K562 (cell line): ENCODE measurements at regions not wholly inside any gene's neighbourhood (a gene's known extent, or its start where the extent isn't known, plus 50 kb on each side); places are given as distances from the start of the nearest gene placed in this dataset.

Experiments used
- ATAC-seq: fragments of 200-7000 bp; cut with Tn5 transposase; 3 replicates; pipeline ENCODE4 v1.9.1; 2020; ENCODE audit warnings: moderate library complexity
- BruUV-seq: library from RNA; stranded (reverse); fragments of 400-500 nt; replicated peaks from 2 replicates; lab custom pipeline; 2021; lab: Mats Ljungman, UMichigan
- CTCF ChIA-PET: fragments of 300-600 bp; formaldehyde crosslinking; extraction: SDS; loops from one replicate; lab custom pipeline; 2021; ENCODE audit warnings: low intra/inter-chr PET ratio; lab: Yijun Ruan, JAX
- POLR2A ChIA-PET: fragments of 300-600, 350-650 bp; sonication (Branson Sonifier 250); formaldehyde crosslinking; extraction: SDS; loops from one replicate; lab custom pipeline; 2021; ENCODE audit warnings: antibody characterized with exemption, inconsistent platforms; lab: Yijun Ruan, JAX
- DNase-seq, 4 experiments: peaks; one replicate each; pipeline versions ENCODE4 v3.0.0 to v3.0.0-alpha.2; 2011 to 2018; ENCODE audit warnings: low spot score in 3 of 4, mixed read lengths in 3 of 4; ENCODE audit errors: extremely low read depth in 1 of 4
- FAIRE-seq: peaks from 2 replicates; lab custom pipeline; 2011; peaks lifted over from hg19 to GRCh38; lab: Jason Lieb, UNC
- H2AFZ ChIP-seq: 2 replicates; pipeline ENCODE4 v1.6.0; 2011; ENCODE audit warnings: low read depth, low read length, control low read depth, inconsistent platforms
- H3K27ac ChIP-seq: fragments of 200-600 bp; 3 replicates; pipeline ENCODE4 v1.8.0; 2011; ENCODE audit warnings: low read depth, mild to moderate bottlenecking, control low read depth, inconsistent platforms, low read length, moderate library complexity, mixed read lengths; ENCODE audit errors: extremely low read depth
- H3K27me3 ChIP-seq, 2 experiments: fragments of 300-600 bp in 1 of 2; 2 replicates in 1 of 2; 3 replicates in 1 of 2; pipeline versions ENCODE4 v1.6.0 to v1.8.0; 2011; ENCODE audit warnings: inconsistent platforms in 2 of 2, low read length in 2 of 2, mild to moderate bottlenecking in 1 of 2, mixed read lengths in 1 of 2, moderate library complexity in 1 of 2; ENCODE audit not compliant: control insufficient read depth in 2 of 2, insufficient read depth in 2 of 2
- H3K36me3 ChIP-seq: fragments of 300-600 bp; 3 replicates; pipeline ENCODE4 v1.8.0; 2011; ENCODE audit warnings: mild to moderate bottlenecking, low read length, inconsistent platforms; ENCODE audit not compliant: control insufficient read depth, insufficient read depth
- H3K4me1 ChIP-seq, 2 experiments: fragments of 200-600 bp in 1 of 2; replicated peaks in 1 of 2; 2 replicates in 1 of 2; 3 replicates in 1 of 2; pipeline versions ENCODE4 v1.5.1 to v1.8.0; 2011; ENCODE audit warnings: inconsistent platforms in 2 of 2, low read length in 2 of 2, mild to moderate bottlenecking in 1 of 2, mixed read lengths in 1 of 2, moderate library complexity in 1 of 2; ENCODE audit not compliant: control insufficient read depth in 2 of 2, insufficient read depth in 2 of 2
- H3K4me2 ChIP-seq: 2 replicates; pipeline ENCODE4 v1.6.1; 2011; ENCODE audit warnings: low read length, control low read depth, inconsistent platforms, mixed read lengths; ENCODE audit not compliant: insufficient read depth
- H3K4me3 ChIP-seq: fragments of 200-600 bp; sonication (generic), shearing (Covaris generic); 2 replicates; pipeline ENCODE4 v1.5.1; 2016; ENCODE audit warnings: control low read depth, inconsistent platforms
- H3K79me2 ChIP-seq: fragments of 200-600 bp; 3 replicates; pipeline ENCODE4 v1.8.0; 2011; ENCODE audit warnings: low read length, inconsistent platforms; ENCODE audit not compliant: control insufficient read depth, insufficient read depth
- H3K9ac ChIP-seq, 2 experiments: 2 replicates each; pipeline versions ENCODE4 v1.6.0 to v1.6.1; 2011; ENCODE audit warnings: low read depth in 2 of 2, low read length in 2 of 2, control low read depth in 1 of 2, inconsistent platforms in 1 of 2, mild to moderate bottlenecking in 1 of 2, mixed read lengths in 1 of 2; ENCODE audit not compliant: insufficient read depth in 1 of 2
- H3K9me1 ChIP-seq: one replicate; pipeline ENCODE4 v1.6.0; 2011; ENCODE audit warnings: inconsistent platforms, mild to moderate bottlenecking, low read length, moderate library complexity; ENCODE audit not compliant: control insufficient read depth, insufficient read depth
- H3K9me3 ChIP-seq: replicated peaks from 2 replicates; pipeline ENCODE4 v1.5.1; 2011; ENCODE audit warnings: low read depth, low read length, inconsistent platforms; ENCODE audit not compliant: control insufficient read depth, insufficient read depth
- H4K20me1 ChIP-seq: replicated peaks from 2 replicates; pipeline ENCODE4 v1.6.1; 2011; ENCODE audit warnings: low read length, inconsistent platforms, mixed read lengths; ENCODE audit not compliant: control insufficient read depth, insufficient read depth
- ADNP ChIP-seq: fragments of 200-800 bp; sonication (Bioruptor generic); IDR thresholded peaks from 2 replicates; pipeline ENCODE4 v1.6.1; 2016; ENCODE audit warnings: missing genetic modification characterization, missing compliant biosample characterization
- BRF1 ChIP-seq: IDR thresholded peaks from 3 replicates; pipeline ENCODE4 v1.6.1; 2011; ENCODE audit warnings: borderline replicate concordance, mild to moderate bottlenecking; ENCODE audit not compliant: insufficient read length; ENCODE audit errors: extremely low read depth
- CXXC5 ChIP-seq: fragments of 250-450 bp; sonication (Bioruptor Pico); IDR thresholded peaks from 2 replicates; pipeline ENCODE4 v1.8.0; 2022; ENCODE audit warnings: inconsistent platforms, mild to moderate bottlenecking, moderate library complexity
- FOS ChIP-seq: IDR thresholded peaks from 3 replicates; pipeline ENCODE4 v1.6.1; 2011; ENCODE audit not compliant: insufficient read length; ENCODE audit errors: extremely low read depth
- FOXJ2 ChIP-seq: fragments of 200-800 bp; sonication (Bioruptor generic); IDR thresholded peaks from 2 replicates; pipeline ENCODE4 v1.6.1; 2016; ENCODE audit warnings: missing genetic modification characterization, missing compliant biosample characterization
- KLF16 ChIP-seq: IDR thresholded peaks from 2 replicates; pipeline ENCODE4 v1.6.1; 2016; ENCODE audit warnings: antibody characterized with exemption
- SAFB2 ChIP-seq: fragments of 200-400 bp; formaldehyde crosslinking; IDR thresholded peaks from 2 replicates; pipeline ENCODE4 v1.6.1; 2018; ENCODE audit warnings: borderline replicate concordance, low read length, low read depth, moderate library complexity; ENCODE audit not compliant: severe bottlenecking
- TRIM28 ChIP-seq: fragments of 450-650 bp; IDR thresholded peaks from 2 replicates; pipeline ENCODE4 v1.6.1; 2017
- ZNF785 ChIP-seq: fragments of 250-450 bp; sonication (Bioruptor Pico); IDR thresholded peaks from 2 replicates; pipeline ENCODE4 v1.4.0; 2020; ENCODE audit warnings: mild to moderate bottlenecking
- WGBS: fragments of 100-300 bp; shearing (Covaris generic); methylation state at CpG from one replicate; pipeline ENCODE4 v1.1.6; 2016; ENCODE audit warnings: low coverage, mixed read lengths; ENCODE audit not compliant: insufficient coverage; ENCODE audit errors: missing lambda C conversion rate; 5-methylcytosine and 5-hydroxymethylcytosine counted together
- in situ Hi-C: fragments of 300-500 bp; cut with MboI; formaldehyde crosslinking; loops from 4 replicates; pipeline ENCODE4 v1.15.0; 2018; ENCODE audit warnings: inconsistent platforms, mixed read lengths
- intact Hi-C: fragments of 100-400 bp; cut with micrococcal nuclease; formaldehyde crosslinking; loops from 2 replicates; pipeline ENCODE4 v1.14.2; 2022
- TF ChIP-seq, protein P1 (sequence below): IDR thresholded peaks from 3 replicates; pipeline ENCODE4 v1.6.1; 2011; ENCODE audit warnings: borderline replicate concordance, mild to moderate bottlenecking, moderate library complexity; ENCODE audit not compliant: insufficient read length; ENCODE audit errors: extremely low read depth
- TF ChIP-seq, protein P2 (sequence below): fragments of 450-650 bp; formaldehyde crosslinking; IDR thresholded peaks from 2 replicates; pipeline ENCODE4 v1.4.0; 2020; ENCODE audit warnings: mild to moderate bottlenecking, mixed read lengths
- TF ChIP-seq, protein P3 (sequence below): fragments of 250-450 bp; sonication (Bioruptor Pico); IDR thresholded peaks from 2 replicates; pipeline ENCODE4 v1.6.1; 2021; ENCODE audit warnings: mild to moderate bottlenecking

DNA sequence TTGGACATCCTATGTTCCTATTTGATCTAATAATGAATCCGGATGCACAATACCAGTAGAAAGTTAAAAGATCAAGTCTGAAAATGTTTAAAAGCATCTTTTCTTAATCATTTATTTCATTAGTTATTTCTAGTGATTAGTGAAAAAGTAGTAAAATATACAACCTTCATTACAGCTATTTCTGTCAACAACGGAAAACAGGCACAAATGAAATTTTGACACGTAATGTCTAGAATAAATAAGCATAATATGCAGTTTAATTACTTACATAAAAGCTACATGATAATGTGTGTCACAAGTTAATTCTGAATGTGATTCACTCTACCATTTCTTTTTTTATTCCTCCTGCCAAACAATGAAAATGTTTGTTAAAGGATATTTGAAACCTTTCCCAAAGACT, 216.1 kb downstream of the MYCN start:
- H3K4me3 ChIP-seq = no peak overlapping the region
- H3K4me2 ChIP-seq = no peak overlapping the region
- H3K36me3 ChIP-seq = no peaks in the 10 kb centered on the region
- H3K27me3 ChIP-seq = no peaks in the 10 kb centered on the region; a peak in 1 of 5 replicates
- in situ Hi-C loops (no loop called here), intact Hi-C loops (no loop called here)
- no peak overlapping the region for H3K9ac ChIP-seq
- ChIA-PET POLR2A (no interaction called here), CTCF (no interaction called here)
- no peak overlapping the region for H3K27ac ChIP-seq
- BruUV-seq = no TSS peak
- ATAC-seq = no peak
- no peak for DNase-seq
- FAIRE-seq = no peak
- 0% methylated on average over 3 of the region's 3 CpGs for WGBS
- no peaks in the 10 kb centered on the region; the same call in 1 of the 2 replicates for H4K20me1 ChIP-seq
- TF ChIP-seq, protein P1, sequence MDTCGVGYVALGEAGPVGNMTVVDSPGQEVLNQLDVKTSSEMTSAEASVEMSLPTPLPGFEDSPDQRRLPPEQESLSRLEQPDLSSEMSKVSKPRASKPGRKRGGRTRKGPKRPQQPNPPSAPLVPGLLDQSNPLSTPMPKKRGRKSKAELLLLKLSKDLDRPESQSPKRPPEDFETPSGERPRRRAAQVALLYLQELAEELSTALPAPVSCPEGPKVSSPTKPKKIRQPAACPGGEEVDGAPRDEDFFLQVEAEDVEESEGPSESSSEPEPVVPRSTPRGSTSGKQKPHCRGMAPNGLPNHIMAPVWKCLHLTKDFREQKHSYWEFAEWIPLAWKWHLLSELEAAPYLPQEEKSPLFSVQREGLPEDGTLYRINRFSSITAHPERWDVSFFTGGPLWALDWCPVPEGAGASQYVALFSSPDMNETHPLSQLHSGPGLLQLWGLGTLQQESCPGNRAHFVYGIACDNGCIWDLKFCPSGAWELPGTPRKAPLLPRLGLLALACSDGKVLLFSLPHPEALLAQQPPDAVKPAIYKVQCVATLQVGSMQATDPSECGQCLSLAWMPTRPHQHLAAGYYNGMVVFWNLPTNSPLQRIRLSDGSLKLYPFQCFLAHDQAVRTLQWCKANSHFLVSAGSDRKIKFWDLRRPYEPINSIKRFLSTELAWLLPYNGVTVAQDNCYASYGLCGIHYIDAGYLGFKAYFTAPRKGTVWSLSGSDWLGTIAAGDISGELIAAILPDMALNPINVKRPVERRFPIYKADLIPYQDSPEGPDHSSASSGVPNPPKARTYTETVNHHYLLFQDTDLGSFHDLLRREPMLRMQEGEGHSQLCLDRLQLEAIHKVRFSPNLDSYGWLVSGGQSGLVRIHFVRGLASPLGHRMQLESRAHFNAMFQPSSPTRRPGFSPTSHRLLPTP = no peak
- no peaks in the 10 kb centered on the region for H3K4me1 ChIP-seq
- H3K9me3 ChIP-seq = no peaks in the 10 kb centered on the region
- H2AFZ ChIP-seq = no peak overlapping the region
- H3K79me2 ChIP-seq = no peaks in the 10 kb centered on the region
- H3K9me1 ChIP-seq = no peaks in the 10 kb centered on the region

DNA sequence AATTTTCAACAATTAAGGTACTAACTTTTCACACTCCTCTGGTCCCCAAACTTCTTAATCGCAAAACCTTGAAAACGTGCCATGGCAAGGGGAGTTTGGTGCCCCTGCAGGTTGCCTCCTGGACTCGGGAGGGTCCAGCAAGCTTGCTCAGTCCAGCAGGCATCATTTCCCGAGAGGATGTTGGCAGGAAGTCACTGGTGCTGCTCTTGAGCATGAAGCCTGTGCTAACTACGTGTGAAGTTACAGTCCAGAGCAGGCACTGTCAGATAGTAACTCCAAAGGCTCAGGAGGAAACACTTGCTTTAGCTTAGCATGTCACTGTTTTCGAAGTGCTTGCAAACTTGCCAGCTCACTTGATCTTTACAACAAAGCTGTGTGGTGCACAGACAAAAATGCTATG, 215.4 kb downstream of the MYCN start:
- Histone ChIP-seq H3K27me3 (no peaks in the 10 kb centered on the region; a peak in 1 of 5 replicates), H3K27ac (no peak overlapping the region), H3K4me3 (no peak overlapping the region), H3K4me2 (no peak overlapping the region), H3K9ac (no peak overlapping the region), H3K9me1 (no peaks in the 10 kb centered on the region), H3K36me3 (no peaks in the 10 kb centered on the region), H2AFZ (no peak overlapping the region), H3K9me3 (no peaks in the 10 kb centered on the region), H3K4me1 (no peaks in the 10 kb centered on the region), H4K20me1 (no peaks in the 10 kb centered on the region; the same call in 1 of the 2 replicates), H3K79me2 (no peaks in the 10 kb centered on the region)
- intact Hi-C loops = no loop called here
- ChIA-PET POLR2A (no interaction called here), CTCF (no interaction called here)
- no peak for DNase-seq
- 0% methylated on average over 6 of the region's 6 CpGs for WGBS
- FAIRE-seq = no peak
- no TSS peak for BruUV-seq
- in situ Hi-C loops = no loop called here
- no peak for ATAC-seq
- no peak for TF ChIP-seq FOXJ2 (tag)
- TF ChIP-seq, protein P2, sequence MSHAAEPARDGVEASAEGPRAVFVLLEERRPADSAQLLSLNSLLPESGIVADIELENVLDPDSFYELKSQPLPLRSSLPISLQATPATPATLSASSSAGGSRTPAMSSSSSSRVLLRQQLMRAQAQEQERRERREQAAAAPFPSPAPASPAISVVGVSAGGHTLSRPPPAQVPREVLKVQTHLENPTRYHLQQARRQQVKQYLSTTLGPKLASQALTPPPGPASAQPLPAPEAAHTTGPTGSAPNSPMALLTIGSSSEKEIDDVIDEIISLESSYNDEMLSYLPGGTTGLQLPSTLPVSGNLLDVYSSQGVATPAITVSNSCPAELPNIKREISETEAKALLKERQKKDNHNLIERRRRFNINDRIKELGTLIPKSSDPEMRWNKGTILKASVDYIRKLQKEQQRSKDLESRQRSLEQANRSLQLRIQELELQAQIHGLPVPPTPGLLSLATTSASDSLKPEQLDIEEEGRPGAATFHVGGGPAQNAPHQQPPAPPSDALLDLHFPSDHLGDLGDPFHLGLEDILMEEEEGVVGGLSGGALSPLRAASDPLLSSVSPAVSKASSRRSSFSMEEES (CRISPR knock-in tag) = no peak
- TF ChIP-seq, protein P3, sequence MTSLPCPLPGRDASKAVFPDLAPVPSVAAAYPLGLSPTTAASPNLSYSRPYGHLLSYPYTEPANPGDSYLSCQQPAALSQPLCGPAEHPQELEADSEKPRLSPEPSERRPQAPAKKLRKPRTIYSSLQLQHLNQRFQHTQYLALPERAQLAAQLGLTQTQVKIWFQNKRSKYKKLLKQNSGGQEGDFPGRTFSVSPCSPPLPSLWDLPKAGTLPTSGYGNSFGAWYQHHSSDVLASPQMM (CRISPR knock-in tag) = no peak
- no peak for TF ChIP-seq TRIM28
- TF ChIP-seq BRF1 = no peak
- no peak for TF ChIP-seq CXXC5 (CRISPR knock-in tag)
- no peak for TF ChIP-seq ZNF785 (CRISPR knock-in tag)
- TF ChIP-seq KLF16 = no peak
- TF ChIP-seq FOS = no peak
- TF ChIP-seq SAFB2 = no peak
- no peak for TF ChIP-seq ADNP
